ENCODE measurements at regions not wholly inside any gene's neighbourhood (a gene's known extent, or its start where the extent isn't known, plus 50 kb on each side); places are given as distances from the start of the nearest gene placed in this dataset.
"Not testable (repeated sequence)": the region's sequence is repeated elsewhere in the genome, so short reads cannot be mapped to it uniquely, and the experiment has no call there.

- no peak for DNase-seq
Measured at GRCh38 chr9:3658964-3659363, 133.2 kb upstream of the RFX3 start.

DNA sequence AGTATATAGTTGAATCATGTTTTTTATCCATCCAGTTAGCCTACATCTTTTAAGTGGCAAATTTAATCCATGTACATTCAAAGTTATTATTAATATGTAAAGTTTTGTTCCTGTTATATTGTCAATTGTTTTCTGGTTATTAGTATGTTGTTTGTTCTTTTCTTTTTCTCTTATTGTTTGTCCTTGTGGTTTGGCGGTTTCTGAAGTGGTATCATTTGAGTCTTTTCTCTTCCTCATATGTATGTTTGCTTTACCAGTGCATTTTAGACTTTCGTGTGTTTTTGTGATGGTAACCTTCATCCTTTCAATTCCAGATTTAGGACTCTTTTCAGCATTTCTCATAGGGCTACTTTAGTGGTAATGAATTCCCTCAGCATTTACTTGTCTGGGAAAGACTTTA, 130.4 kb upstream of the RFX3 start:
- DNase-seq: no peak

DNA sequence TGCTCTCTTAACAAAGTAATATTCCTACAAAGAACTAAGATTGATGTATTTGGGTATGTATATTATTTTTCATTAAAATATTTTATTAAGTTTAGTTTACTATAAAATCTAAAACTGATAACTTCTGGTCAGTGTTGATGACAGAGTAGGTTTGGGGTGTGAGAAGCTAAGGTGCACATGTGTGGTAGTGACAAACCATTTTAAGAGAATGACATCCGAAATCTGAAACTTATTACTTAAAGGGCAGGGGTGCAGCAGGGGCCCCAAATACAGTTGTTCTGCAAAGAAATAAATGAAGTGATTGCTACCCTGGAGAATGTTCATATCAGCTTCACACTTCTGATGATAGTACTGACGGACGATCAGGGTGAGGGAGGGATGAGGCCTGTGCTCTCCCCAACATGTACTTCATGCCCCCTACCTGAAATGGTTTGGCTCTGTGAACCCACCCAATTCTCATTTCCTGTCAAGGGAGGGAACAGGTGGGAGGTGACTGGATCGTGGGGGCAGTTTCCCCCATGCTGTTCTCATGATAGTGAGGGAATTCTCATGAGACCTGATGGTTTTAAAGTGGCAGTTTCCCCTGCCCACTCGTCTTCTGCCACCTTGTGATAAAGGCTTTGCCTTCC, 125.3 kb upstream of the RFX3 start:
- no peak for DNase-seq

DNA sequence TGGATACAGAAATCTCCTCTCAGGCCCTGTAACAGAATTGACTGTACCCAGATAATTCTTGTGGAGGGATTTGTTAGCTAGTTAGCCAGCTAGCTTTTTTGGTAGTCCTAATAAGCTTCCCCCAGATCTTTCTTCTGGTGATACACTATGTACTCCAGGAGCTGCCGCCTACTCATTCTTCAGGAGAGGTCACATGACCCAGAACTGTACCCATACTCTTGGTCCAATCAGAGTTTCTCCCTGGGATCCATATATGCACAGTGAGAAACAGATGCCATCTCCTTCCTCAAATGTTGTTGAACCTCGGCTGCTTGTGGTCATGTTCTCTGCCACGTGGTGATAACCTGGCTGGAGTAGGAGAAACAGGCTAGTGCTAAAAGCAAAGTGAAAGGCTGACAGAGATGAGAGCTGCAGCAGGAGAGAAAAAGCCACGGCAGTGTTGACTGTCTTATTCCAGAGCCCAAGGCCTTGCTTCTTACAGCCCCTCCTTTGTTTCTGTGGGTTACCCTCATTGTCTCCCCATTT, 123.0 kb upstream of the RFX3 start:
- no peak for DNase-seq

DNA sequence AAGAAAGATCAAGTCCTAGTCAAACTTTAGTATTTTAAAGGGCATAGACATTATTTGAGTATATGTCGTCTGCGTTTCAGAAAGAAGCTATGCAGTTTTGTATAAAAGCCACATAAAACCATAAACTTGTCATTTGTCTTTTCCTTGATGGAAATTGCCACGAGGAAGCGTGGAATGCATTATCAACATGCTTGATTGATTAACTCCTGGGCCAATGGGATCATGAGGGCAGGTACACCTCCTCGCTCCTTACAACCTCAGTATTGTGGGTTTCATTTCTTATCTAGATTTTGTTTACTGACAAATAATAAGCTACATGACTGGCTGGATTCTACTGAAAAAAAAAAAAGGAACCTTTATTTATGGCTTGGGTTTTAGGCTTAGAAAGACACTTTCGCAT, 122.5 kb upstream of the RFX3 start:
- DNase-seq: no peak

DNA sequence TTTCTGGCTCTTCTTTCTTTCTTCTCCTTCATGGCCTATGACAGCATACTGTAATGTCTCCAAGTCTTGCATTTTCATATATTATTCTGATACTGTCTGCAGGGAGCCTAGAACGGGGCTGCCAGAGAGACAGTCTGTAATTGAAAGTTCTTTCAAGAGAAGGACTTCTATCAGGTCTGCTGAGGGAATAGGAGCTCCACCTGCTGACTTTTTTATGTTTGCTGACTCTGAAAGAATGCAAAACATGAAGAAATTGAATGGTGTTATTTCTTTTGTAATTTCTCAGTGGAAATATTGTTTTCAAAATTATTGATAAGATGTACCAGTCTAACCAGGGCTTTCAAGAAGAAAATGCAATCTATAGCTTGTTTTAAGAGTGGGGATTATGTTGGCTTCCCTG, 121.9 kb upstream of the RFX3 start:
- DNase-seq: no peak

DNA sequence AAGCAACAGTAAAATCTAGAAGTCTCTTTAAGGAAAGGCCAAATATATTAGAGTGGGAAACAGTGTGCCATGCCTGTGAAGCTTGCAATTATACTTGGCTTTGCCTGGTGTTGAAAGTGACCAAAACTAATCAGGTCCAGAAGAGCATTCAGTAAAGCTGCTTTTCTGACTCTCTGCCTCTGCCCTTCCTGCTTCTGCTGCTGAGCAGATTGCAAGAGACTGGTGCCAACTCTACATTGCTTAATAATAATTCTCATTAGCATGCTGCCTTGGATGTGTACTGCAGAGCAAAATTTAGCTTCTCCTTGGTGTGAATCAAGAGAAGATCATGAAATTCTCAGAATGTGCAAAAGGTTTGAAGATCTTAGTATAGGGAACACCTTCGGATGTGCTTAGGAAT, 120.4 kb upstream of the RFX3 start:
- DNase-seq: no peak

DNA sequence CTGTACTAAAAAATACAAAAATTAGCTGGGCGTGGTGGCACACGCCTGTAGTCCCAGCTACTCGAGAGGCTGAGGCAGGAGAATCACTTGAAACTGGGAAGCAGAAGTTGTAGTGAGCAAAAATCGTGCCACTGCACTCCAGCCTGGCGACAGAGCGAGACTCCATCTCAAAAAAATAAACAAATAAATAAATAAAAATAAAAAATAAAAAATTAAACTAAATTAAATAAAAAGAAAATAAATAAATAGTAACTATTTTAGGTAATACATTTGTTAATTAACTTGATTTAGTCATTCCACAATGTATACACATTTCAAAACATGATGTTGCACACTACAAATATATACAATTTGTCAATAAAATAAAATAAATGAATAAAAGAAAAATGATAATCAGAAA, 116.3 kb upstream of the RFX3 start:
- DNase-seq: not testable (repeated sequence)

- DNase-seq: no peak
Measured at GRCh38 chr9:3629495-3629894, 103.7 kb upstream of the RFX3 start.

- no peak for DNase-seq
Measured at GRCh38 chr9:3628239-3628638, 102.4 kb upstream of the RFX3 start.

GRCh38 chr9:3608011-3608410, 82.2 kb upstream of the RFX3 start:
- DNase-seq: no peak

DNA sequence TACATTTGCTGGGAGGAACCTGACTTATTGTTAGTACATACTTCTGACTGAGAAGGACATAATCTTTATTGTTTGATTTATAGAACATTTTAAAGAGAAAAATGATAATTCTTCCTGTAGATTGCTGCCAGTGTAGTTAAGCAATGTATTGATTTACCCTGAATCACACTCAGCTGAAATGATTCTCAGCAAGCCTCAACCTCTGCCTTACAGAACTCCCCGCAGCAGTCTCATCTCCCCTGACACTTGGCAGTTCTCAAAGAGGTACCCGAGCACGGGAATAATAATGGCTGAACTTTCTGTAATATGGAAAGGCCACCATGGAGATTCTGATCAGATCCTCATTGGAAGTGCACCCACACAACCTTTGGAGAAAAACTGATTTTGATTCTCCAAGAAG, 74.9 kb upstream of the RFX3 start:
- no peak for DNase-seq

DNA sequence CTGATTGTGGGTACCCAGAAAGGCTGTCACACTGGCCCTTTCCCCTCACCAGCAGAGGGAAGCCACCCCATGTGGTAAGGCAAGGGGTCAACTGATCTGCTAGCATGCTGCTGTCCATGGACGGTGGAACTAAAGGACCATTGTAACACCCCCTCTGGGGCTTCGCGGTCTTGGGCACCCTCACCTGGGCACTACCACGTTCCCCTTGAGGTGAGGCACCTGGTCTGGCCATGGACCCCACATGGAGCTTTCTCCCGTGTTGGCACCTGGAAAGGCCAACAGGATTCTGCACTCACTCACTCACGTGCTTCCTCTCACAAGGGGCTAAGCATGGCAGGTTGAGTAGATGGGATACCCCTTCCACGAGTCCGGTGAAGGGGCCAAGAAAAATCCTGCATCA, 72.0 kb upstream of the RFX3 start:
- DNase-seq: no peak

DNA sequence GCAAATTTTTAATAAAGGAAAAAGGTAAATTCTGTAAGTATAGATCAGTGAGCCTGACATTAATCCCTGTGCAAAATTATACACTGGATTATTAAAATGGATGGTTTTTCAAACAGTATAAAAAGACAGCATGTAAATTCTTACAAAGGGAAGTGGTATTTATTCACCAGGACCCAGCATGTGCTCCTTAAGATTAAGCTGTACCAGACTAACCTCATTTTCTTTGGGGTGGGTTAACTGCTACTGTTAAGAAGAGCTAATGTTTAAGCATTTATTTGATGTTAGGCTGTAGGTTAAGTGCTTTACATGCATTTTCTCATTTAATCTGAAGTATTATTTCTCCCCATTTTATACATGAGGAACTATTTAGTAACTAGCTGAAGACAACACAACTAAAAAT, 60.3 kb upstream of the RFX3 start:
- no peak for DNase-seq

DNA sequence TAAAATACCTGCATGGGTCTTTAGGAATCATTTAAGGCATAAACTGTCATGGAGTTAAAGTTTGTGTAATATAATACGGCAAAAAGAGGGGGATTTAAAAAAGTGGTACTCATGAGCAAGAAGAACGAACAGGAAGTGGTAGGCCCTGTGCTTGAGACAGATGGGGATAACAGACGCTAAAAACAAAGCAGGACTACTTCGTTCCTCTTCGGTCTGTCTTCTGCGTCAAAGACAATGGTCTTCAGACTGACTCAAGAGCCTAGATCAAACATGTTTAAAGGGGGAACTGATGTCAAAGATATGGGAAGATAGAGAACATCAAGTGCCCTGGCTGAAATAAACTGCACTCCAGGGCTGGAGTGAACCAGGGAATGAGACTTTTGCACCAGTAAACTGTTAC, 59.8 kb upstream of the RFX3 start:
- no peak for DNase-seq

- peak; percentile 14 for DNase-seq
Measured at GRCh38 chr9:3578786-3579185, 53.0 kb upstream of the RFX3 start.

DNA sequence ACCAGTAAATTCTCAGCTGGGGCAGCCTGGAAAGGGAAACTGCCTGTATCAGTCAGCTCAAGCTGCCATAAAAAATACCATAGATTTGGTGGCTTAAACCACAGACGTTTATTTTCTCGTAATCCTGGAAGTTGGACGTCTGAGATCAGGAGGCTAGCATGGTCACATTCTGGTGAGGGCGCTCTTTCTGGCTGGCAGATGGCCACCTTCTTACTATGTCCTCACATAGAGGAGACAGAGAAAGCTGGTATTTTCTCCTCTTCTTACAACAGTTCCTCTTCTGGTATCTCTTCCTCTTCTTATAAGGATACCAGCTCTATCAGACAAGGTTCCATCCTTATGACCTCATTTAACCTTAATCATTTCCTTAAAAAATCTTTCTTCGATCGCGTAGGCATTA, 50.5 kb upstream of the RFX3 start:
- DNase-seq: no peak

DNA sequence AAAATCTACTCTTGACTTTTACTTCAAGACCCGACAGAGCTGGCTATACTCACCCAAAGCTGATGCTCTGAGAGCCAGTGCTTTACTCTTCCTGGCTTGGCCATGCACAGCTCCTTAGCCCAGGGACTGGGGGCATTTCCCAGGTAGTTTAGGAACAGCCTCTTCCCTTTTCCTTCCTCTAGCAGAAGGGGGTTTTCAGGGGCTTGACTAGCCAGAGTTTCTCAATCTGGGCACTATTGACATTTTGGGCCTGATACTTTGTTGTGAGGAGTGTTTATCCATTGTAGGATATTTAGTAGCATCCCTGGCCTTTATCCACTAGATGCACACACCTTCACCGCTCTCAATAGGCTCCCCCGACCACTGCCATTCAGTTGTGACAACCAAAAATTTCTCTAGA, 50.0 kb upstream of the RFX3 start:
- no peak for DNase-seq

Measured in stimulated activated CD4-positive, alpha-beta T cell treated with anti-CD3 and anti-CD28 coated beads, Interleukin-1b, Interleukin-23, amount 100 ng/mL, for 48 hours (primary cell).